Astrocyte of the cerebellum (primary cell): ENCODE measurements at regions not wholly inside any gene's neighbourhood (a gene's known extent, or its start where the extent isn't known, plus 50 kb on each side); places are given as distances from the start of the nearest gene placed in this dataset.

Experiments used
- DNase-seq: peaks from one replicate; pipeline ENCODE4 v3.0.0-alpha.2; 2011; ENCODE audit warnings: low read depth
- H3K4me3 ChIP-seq: 2 replicates; pipeline ENCODE4 v1.5.1; 2011; ENCODE audit warnings: mild to moderate bottlenecking, low read depth, low read length, moderate library complexity
- in situ Hi-C: cut with HindIII; loops from 2 replicates; pipeline ENCODE4 v1.10.0; 2017; ENCODE audit warnings: low sequenced_read_pairs
- TF ChIP-seq, protein P1 (sequence below): IDR thresholded peaks from 2 replicates; pipeline ENCODE4 v1.5.1; 2012; ENCODE audit warnings: low read length, low read depth, moderate library complexity, mild to moderate bottlenecking; ENCODE audit errors: missing control alignments

DNA sequence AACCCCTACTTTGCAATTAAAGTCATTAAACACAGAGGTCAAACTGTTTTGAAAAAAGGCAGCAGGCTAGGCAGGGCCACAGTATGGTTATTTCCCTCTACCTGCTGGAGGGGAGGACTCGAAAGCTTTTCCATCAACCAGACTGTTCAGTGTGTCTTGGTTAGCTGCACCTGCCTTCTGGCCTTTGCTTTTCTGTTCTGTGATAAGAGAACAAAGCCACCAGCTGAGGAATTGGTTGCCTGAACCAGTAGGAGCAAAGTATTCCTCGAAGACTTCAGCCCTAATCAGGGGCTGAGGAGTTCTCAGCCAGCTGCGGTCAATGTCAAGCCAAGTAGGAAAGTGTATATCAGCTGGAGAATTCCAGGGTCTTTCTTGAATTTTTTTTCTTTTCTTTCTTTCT lies 132.5 kb downstream of the SOX2 start:
- in situ Hi-C loops: no loop called here
- TF ChIP-seq, protein P1, sequence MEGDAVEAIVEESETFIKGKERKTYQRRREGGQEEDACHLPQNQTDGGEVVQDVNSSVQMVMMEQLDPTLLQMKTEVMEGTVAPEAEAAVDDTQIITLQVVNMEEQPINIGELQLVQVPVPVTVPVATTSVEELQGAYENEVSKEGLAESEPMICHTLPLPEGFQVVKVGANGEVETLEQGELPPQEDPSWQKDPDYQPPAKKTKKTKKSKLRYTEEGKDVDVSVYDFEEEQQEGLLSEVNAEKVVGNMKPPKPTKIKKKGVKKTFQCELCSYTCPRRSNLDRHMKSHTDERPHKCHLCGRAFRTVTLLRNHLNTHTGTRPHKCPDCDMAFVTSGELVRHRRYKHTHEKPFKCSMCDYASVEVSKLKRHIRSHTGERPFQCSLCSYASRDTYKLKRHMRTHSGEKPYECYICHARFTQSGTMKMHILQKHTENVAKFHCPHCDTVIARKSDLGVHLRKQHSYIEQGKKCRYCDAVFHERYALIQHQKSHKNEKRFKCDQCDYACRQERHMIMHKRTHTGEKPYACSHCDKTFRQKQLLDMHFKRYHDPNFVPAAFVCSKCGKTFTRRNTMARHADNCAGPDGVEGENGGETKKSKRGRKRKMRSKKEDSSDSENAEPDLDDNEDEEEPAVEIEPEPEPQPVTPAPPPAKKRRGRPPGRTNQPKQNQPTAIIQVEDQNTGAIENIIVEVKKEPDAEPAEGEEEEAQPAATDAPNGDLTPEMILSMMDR: no peak
- no peak overlapping the region for H3K4me3 ChIP-seq
- DNase-seq: no peak

DNA sequence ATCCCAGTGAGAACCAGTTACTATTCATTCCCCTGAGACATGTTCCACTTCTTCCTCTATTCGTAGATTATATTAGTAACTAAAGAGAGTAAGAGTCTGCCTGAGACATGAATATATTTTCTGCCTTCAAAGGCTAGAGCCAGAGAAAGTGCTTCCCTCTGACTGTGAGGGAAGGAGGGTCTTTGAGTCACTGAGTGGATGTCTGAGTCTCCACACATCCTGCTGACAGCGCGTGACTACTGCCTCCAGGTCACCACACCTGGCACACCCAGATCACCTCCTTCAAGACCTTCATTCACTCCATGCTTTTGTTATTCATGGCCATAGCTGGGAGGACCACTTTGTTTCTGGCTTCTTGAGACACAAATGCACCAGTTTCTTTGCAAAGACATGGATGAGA lies 135.6 kb downstream of the SOX2 start:
- TF ChIP-seq, protein P1: no peak
- in situ Hi-C loops: no loop called here
- no peak for DNase-seq
- H3K4me3 ChIP-seq: no peak overlapping the region

GRCh38 chr3:181851063-181851462 lies 139.3 kb downstream of the SOX2 start:
- TF ChIP-seq, protein P1: no peak
- no peak overlapping the region for H3K4me3 ChIP-seq
- in situ Hi-C loops: loop anchor here (10.0 kb wide), 1 partner anchor 56 kb away; no protein-coding TSS in a partner anchor
- no peak for DNase-seq

DNA sequence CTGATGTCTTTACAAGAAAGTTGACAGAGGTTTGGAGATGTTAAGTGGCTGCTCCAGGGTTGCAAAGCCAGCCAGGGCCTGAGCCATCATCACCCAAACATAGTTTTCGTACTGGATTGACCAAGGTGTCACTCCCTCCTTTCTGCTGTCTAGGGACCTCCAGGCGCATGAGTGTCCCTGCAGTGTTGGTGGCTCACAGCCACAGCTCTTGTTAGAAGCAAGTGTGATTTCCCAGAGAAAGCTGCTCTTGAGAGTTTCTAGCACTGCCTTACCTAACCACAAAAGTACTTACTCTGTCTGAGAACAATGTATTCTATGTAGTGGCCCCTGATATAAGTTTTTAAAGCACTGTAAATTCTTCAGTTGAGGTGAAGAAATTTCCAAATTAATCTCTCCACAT lies 144.1 kb downstream of the SOX2 start:
- DNase-seq: no peak
- in situ Hi-C loops: loop anchor here (10.0 kb wide), 1 partner anchor 61 kb away; no protein-coding TSS in a partner anchor
- TF ChIP-seq, protein P1: no peak
- H3K4me3 ChIP-seq: no peak overlapping the region

DNA sequence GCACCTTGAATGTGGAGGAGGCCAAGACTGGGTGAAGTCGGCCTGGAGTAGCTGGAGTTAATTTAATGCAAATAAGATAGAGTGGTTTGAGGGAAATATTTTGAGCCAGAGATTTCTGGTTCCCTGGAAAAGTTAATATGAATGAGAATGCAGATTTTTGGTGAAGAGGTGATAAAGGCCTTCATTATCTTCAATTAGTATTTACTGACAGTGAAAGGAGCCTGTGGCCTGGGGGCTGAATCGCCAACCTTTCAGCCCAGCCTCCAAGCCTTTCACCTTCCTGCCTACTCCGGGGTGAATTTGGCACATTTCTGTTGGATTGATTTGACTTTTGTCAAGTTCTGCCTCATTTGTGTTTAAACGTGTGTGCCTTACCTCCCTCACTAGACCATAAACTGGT lies 147.8 kb downstream of the SOX2 start:
- DNase-seq: no peak
- in situ Hi-C loops: loop anchor here (10.0 kb wide), 1 partner anchor 65 kb away; no protein-coding TSS in a partner anchor
- TF ChIP-seq, protein P1: no peak
- H3K4me3 ChIP-seq: no peak overlapping the region

GRCh38 chr3:181860235-181860634 lies 148.5 kb downstream of the SOX2 start:
- no peak overlapping the region for H3K4me3 ChIP-seq
- no peak for DNase-seq
- in situ Hi-C loops: no loop called here
- TF ChIP-seq, protein P1: no peak

- H3K4me3 ChIP-seq: no peak overlapping the region
- in situ Hi-C loops: no loop called here
- TF ChIP-seq, protein P1: no peak
- no peak for DNase-seq
These were observed 150.8 kb downstream of the SOX2 start for GRCh38 chr3:181862502-181862901.
